ENCODE measurements at regions not wholly inside any gene's neighbourhood (a gene's known extent, or its start where the extent isn't known, plus 50 kb on each side); places are given as distances from the start of the nearest gene placed in this dataset.

DNA sequence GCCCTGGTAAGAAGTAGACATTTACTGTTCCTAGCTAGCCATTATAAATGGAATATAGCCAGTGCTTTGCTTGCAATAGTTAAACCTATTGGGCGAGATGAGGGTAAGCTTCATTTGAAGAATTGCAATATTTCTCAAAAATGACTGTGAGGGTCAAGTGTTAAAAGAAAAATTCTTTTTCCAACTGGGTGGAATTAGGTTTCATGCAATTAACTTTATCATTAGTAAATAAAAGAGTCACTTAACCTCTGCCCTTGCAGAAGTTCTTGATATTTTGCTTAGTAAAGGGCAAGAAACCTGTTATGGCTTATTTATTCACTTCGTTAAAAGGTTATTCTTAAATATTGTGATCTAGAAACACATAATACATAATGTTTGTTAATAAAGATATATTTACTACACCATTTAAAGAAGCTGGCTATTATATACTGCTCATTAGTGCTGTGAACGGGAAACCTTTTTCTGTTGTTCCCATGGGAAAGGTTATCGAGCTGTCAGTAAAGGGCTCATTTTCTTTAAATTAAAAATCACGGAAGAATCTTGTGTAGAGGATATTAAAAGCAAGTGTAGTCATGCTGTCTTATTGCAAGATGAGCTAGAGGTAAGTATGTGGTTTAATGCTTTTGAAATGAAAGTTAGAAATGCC lies 370.5 kb downstream of the CSNK1G3 start:
- no peak overlapping the region for H3K4me3 ChIP-seq (ENCODE audit: low read depth, low read length, poor library complexity, severe bottlenecking)
- POLR2A ChIA-PET = interaction anchor here (0.6 to 0.9 kb wide), 2 partner anchors 9 to 135 kb away, joined by 3 read pairs; no protein-coding TSS in a partner anchor
- no peaks in the 10 kb centered on the region for H3K9me3 ChIP-seq (ENCODE audit: low read length)
- H3K9me2 ChIP-seq (ENCODE audit: insufficient read depth, low read length) = no peaks in the 10 kb centered on the region
- no peak overlapping the region for H2AFZ ChIP-seq (ENCODE audit: low read length)
- H3K36me3 ChIP-seq (ENCODE audit: insufficient read depth, low read length) = no peaks in the 10 kb centered on the region
- BruUV-seq (replicated peaks) = no TSS peak
- TF ChIP-seq, protein P1, sequence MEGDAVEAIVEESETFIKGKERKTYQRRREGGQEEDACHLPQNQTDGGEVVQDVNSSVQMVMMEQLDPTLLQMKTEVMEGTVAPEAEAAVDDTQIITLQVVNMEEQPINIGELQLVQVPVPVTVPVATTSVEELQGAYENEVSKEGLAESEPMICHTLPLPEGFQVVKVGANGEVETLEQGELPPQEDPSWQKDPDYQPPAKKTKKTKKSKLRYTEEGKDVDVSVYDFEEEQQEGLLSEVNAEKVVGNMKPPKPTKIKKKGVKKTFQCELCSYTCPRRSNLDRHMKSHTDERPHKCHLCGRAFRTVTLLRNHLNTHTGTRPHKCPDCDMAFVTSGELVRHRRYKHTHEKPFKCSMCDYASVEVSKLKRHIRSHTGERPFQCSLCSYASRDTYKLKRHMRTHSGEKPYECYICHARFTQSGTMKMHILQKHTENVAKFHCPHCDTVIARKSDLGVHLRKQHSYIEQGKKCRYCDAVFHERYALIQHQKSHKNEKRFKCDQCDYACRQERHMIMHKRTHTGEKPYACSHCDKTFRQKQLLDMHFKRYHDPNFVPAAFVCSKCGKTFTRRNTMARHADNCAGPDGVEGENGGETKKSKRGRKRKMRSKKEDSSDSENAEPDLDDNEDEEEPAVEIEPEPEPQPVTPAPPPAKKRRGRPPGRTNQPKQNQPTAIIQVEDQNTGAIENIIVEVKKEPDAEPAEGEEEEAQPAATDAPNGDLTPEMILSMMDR (conservative IDR thresholded peaks at IDR 0.05; ENCODE audit: low read length) = no peak
- no peak for TF ChIP-seq EZH2phosphoT487 (IDR thresholded peaks at IDR 0.05; ENCODE audit: borderline replicate concordance, low read depth, low read length)
- no peak overlapping the region for H3K27ac ChIP-seq (ENCODE audit: low read depth, low read length, poor library complexity, severe bottlenecking)
- intact Hi-C loops (cut with micrococcal nuclease; ENCODE audit: unreplicated experiment) = no loop called here
- H3K4me2 ChIP-seq (ENCODE audit: low read length) = no peak overlapping the region
- no peaks in the 10 kb centered on the region for H3K4me1 ChIP-seq (ENCODE audit: insufficient read depth, low read length, poor library complexity, severe bottlenecking)
- no peak for DNase-seq (ENCODE audit: low spot score)
- CTCF ChIA-PET (ENCODE audit: unreplicated experiment) = no interaction called here
- no peaks in the 10 kb centered on the region for H3K79me2 ChIP-seq (ENCODE audit: insufficient read depth, low read depth, low read length)
- no peaks in the 10 kb centered on the region for H4K20me1 ChIP-seq (ENCODE audit: insufficient read depth, low read length)

DNA sequence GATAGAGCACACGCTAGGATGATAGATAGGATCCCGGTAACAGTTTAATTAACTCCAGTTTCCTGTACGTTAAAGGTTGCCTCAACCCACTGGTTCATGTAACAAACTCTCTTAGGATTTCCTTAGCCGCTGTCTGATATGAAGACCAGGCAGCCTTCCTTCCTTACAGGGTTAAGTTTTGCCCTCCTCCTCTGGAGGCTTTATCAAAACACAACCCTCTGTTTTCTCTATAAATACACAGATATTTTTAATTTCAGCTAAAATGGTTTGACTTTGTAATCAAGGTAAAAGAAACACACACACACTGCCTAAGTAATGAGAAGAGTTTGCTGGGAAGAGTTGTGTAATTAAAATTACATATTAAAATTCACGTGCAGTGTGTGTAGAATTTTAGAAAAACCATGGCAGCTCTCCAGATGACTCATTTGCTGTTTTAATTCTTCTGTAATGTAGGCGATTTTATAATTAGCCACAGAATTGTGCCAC lies 369.8 kb downstream of the CSNK1G3 start:
- no peaks in the 10 kb centered on the region for H3K9me2 ChIP-seq (ENCODE audit: insufficient read depth, low read length)
- TF ChIP-seq, protein P1 (conservative IDR thresholded peaks at IDR 0.05; ENCODE audit: low read length) = no peak
- TF ChIP-seq EZH2phosphoT487 (IDR thresholded peaks at IDR 0.05; ENCODE audit: borderline replicate concordance, low read depth, low read length) = no peak
- no peaks in the 10 kb centered on the region for H3K4me1 ChIP-seq (ENCODE audit: insufficient read depth, low read length, poor library complexity, severe bottlenecking)
- no peak overlapping the region for H3K4me3 ChIP-seq (ENCODE audit: low read depth, low read length, poor library complexity, severe bottlenecking)
- intact Hi-C loops (cut with micrococcal nuclease; ENCODE audit: unreplicated experiment) = no loop called here
- no peak for DNase-seq (ENCODE audit: low spot score)
- no peak overlapping the region for H3K27ac ChIP-seq (ENCODE audit: low read depth, low read length, poor library complexity, severe bottlenecking)
- BruUV-seq (replicated peaks) = no TSS peak
- no peaks in the 10 kb centered on the region for H3K36me3 ChIP-seq (ENCODE audit: insufficient read depth, low read length)
- ChIA-PET POLR2A (no interaction called here), CTCF (ENCODE audit: unreplicated experiment) (no interaction called here)
- H3K79me2 ChIP-seq (ENCODE audit: insufficient read depth, low read depth, low read length) = no peaks in the 10 kb centered on the region
- no peak overlapping the region for H3K4me2 ChIP-seq (ENCODE audit: low read length)
- no peaks in the 10 kb centered on the region for H3K9me3 ChIP-seq (ENCODE audit: low read length)
- no peak overlapping the region for H2AFZ ChIP-seq (ENCODE audit: low read length)
- H4K20me1 ChIP-seq (ENCODE audit: insufficient read depth, low read length) = no peaks in the 10 kb centered on the region

DNA sequence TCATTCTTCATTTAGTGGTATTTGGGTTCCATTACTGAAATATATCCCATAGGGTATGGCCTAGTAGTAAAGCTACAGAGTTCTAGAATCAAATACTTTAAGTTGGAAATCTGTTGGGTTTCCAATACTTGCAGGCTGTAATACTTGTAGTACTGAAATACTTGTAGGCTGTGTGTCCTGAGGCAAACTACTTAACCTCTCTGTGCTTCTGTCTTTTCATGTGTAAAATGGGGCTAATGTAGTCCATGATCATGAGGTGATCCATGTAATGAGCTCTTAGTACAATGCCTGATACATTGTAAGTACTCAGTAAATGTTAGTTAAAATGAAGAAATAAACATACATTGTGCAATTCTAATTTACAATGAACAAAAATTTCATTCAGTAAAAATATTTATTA lies 368.9 kb downstream of the CSNK1G3 start:
- POLR2A ChIA-PET = interaction anchor here (1.1 kb wide), 1 partner anchor 283 kb away, joined by 3 read pairs; no protein-coding TSS in a partner anchor
- TF ChIP-seq EZH2phosphoT487 (IDR thresholded peaks at IDR 0.05; ENCODE audit: borderline replicate concordance, low read depth, low read length) = no peak
- TF ChIP-seq, protein P1 (conservative IDR thresholded peaks at IDR 0.05; ENCODE audit: low read length) = no peak
- Histone ChIP-seq H3K27ac (ENCODE audit: low read depth, low read length, poor library complexity, severe bottlenecking) (no peak overlapping the region), H3K4me1 (ENCODE audit: insufficient read depth, low read length, poor library complexity, severe bottlenecking) (no peaks in the 10 kb centered on the region), H3K36me3 (ENCODE audit: insufficient read depth, low read length) (no peaks in the 10 kb centered on the region), H3K9me2 (ENCODE audit: insufficient read depth, low read length) (no peaks in the 10 kb centered on the region), H4K20me1 (ENCODE audit: insufficient read depth, low read length) (no peaks in the 10 kb centered on the region), H3K4me2 (ENCODE audit: low read length) (no peak overlapping the region), H2AFZ (ENCODE audit: low read length) (no peak overlapping the region), H3K79me2 (ENCODE audit: insufficient read depth, low read depth, low read length) (no peaks in the 10 kb centered on the region), H3K4me3 (ENCODE audit: low read depth, low read length, poor library complexity, severe bottlenecking) (no peak overlapping the region), H3K9me3 (ENCODE audit: low read length) (no peaks in the 10 kb centered on the region)
- DNase-seq (ENCODE audit: low spot score) = no peak
- CTCF ChIA-PET (ENCODE audit: unreplicated experiment) = no interaction called here
- intact Hi-C loops (cut with micrococcal nuclease; ENCODE audit: unreplicated experiment) = no loop called here
- BruUV-seq (replicated peaks) = no TSS peak
